ENCODE measurements at regions not wholly inside any gene's neighbourhood (a gene's known extent, or its start where the extent isn't known, plus 50 kb on each side); places are given as distances from the start of the nearest gene placed in this dataset.

DNA sequence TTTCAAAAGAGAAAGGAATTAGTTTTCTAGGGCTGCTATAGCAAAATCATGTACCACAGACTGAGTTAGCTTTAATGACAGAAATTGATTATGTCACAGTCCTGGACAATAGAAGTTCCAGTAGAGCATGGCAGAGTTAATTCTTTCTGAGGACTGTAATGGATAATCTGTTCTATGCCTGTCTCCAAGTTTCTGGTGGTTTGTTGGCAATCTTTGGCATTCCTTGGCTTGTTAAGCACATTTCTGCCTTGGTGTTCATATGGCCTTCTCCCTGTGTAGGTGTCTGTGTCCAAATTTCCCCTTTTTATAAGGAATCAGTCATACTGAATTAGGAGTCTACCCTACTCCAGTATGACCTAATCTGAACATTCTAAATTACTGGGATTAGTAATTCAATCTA lies 336.1 kb upstream of the PABPC4L start:
- Histone ChIP-seq H2AFZ (no peak overlapping the region), H4K20me1 (ENCODE audit: insufficient read depth) (no peaks in the 10 kb centered on the region), H3K4me2 (no peak overlapping the region), H3K79me2 (ENCODE audit: low read depth) (no peaks in the 10 kb centered on the region), H3K27ac (no peak overlapping the region), H3K9me2 (ENCODE audit: insufficient read depth) (no peaks in the 10 kb centered on the region), H3K9me3 (ENCODE audit: insufficient read depth, low read depth) (no peaks in the 10 kb centered on the region), H3K27me3 (ENCODE audit: insufficient read depth, low read depth) (no peaks in the 10 kb centered on the region), H3K4me1 (replicated peaks; ENCODE audit: insufficient read depth) (no peaks in the 10 kb centered on the region), H3K4me3 (no peak overlapping the region), H3K36me3 (ENCODE audit: low read depth) (no peaks in the 10 kb centered on the region), H3F3A (ENCODE audit: insufficient read depth, low read depth) (no peaks in the 10 kb centered on the region)
- CTCF ChIA-PET = no interaction called here
- intact Hi-C loops (cut with micrococcal nuclease; ENCODE audit: unreplicated experiment) = no loop called here
- TF ChIP-seq, protein P1, sequence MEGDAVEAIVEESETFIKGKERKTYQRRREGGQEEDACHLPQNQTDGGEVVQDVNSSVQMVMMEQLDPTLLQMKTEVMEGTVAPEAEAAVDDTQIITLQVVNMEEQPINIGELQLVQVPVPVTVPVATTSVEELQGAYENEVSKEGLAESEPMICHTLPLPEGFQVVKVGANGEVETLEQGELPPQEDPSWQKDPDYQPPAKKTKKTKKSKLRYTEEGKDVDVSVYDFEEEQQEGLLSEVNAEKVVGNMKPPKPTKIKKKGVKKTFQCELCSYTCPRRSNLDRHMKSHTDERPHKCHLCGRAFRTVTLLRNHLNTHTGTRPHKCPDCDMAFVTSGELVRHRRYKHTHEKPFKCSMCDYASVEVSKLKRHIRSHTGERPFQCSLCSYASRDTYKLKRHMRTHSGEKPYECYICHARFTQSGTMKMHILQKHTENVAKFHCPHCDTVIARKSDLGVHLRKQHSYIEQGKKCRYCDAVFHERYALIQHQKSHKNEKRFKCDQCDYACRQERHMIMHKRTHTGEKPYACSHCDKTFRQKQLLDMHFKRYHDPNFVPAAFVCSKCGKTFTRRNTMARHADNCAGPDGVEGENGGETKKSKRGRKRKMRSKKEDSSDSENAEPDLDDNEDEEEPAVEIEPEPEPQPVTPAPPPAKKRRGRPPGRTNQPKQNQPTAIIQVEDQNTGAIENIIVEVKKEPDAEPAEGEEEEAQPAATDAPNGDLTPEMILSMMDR (conservative IDR thresholded peaks at IDR 0.05) = no peak
- TF ChIP-seq EZH2 (IDR thresholded peaks at IDR 0.05; ENCODE audit: low read depth) = no peak
- BruUV-seq (replicated peaks) = no TSS peak
- POLR2A ChIA-PET (ENCODE audit: unreplicated experiment) = no interaction called here
- no peak for DNase-seq

DNA sequence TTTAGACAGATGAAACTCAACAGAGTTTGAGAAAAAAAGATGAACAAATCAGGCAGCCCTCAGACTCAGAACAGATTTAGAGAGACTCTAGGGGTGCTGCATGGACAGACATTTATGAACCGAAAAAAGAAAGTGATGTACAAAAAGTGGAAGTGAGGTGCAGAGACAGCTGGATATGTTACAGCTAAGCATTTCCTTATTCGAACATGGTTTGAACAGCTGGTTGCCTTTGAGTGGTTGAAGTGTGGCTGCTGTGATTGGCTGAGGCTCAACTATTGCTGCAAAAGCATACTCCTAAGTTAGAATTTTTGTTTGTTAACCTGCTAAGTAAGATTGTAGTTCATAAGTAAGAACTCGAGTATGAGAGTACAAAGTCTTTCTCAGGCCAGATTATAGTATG lies 331.5 kb upstream of the PABPC4L start:
- ChIA-PET CTCF (no interaction called here), POLR2A (ENCODE audit: unreplicated experiment) (no interaction called here)
- intact Hi-C loops (cut with micrococcal nuclease; ENCODE audit: unreplicated experiment) = no loop called here
- H3K36me3 ChIP-seq (ENCODE audit: low read depth) = no peaks in the 10 kb centered on the region
- H3K4me2 ChIP-seq = no peak overlapping the region
- H4K20me1 ChIP-seq (ENCODE audit: insufficient read depth) = no peaks in the 10 kb centered on the region
- no peaks in the 10 kb centered on the region for H3K4me1 ChIP-seq (replicated peaks; ENCODE audit: insufficient read depth)
- no peak overlapping the region for H2AFZ ChIP-seq
- BruUV-seq (replicated peaks) = no TSS peak
- TF ChIP-seq, protein P1 (conservative IDR thresholded peaks at IDR 0.05) = no peak
- TF ChIP-seq EZH2 (IDR thresholded peaks at IDR 0.05; ENCODE audit: low read depth) = no peak
- no peak overlapping the region for H3K27ac ChIP-seq
- no peaks in the 10 kb centered on the region for H3F3A ChIP-seq (ENCODE audit: insufficient read depth, low read depth)
- no peaks in the 10 kb centered on the region for H3K9me2 ChIP-seq (ENCODE audit: insufficient read depth)
- no peaks in the 10 kb centered on the region for H3K79me2 ChIP-seq (ENCODE audit: low read depth)
- H3K9me3 ChIP-seq (ENCODE audit: insufficient read depth, low read depth) = no peaks in the 10 kb centered on the region
- no peaks in the 10 kb centered on the region for H3K27me3 ChIP-seq (ENCODE audit: insufficient read depth, low read depth)
- H3K4me3 ChIP-seq = no peak overlapping the region
- DNase-seq = no peak

DNA sequence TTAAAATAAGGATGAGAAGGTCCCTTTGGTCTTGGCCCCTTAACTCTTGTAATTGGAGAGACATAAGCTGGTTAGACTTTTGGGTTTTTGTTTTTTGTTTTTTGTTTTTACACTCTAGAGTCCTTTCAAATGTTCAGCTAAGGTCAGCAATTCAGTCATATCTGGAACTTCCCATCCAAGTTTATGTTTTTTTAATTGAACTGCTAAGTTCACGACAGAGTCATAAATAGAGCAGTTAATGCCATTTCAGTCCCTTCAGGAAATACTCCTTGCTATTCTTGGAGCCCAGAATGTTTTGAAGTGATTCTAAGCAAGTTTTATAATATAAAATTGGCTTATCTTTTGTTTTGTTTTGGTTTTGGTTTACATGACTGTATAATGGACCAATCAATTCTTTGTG lies 329.4 kb upstream of the PABPC4L start:
- ChIA-PET CTCF (no interaction called here), POLR2A (ENCODE audit: unreplicated experiment) (no interaction called here)
- intact Hi-C loops (cut with micrococcal nuclease; ENCODE audit: unreplicated experiment) = no loop called here
- no peak overlapping the region for H3K4me2 ChIP-seq
- H3K4me3 ChIP-seq = no peak overlapping the region
- H3K4me1 ChIP-seq (replicated peaks; ENCODE audit: insufficient read depth) = no peaks in the 10 kb centered on the region
- no peaks in the 10 kb centered on the region for H4K20me1 ChIP-seq (ENCODE audit: insufficient read depth)
- TF ChIP-seq, protein P1 (conservative IDR thresholded peaks at IDR 0.05) = no peak
- TF ChIP-seq EZH2 (IDR thresholded peaks at IDR 0.05; ENCODE audit: low read depth) = no peak
- H3K9me3 ChIP-seq (ENCODE audit: insufficient read depth, low read depth) = no peaks in the 10 kb centered on the region
- no peaks in the 10 kb centered on the region for H3K36me3 ChIP-seq (ENCODE audit: low read depth)
- H2AFZ ChIP-seq = no peak overlapping the region
- no peak for DNase-seq
- BruUV-seq (replicated peaks) = no TSS peak
- H3K79me2 ChIP-seq (ENCODE audit: low read depth) = no peaks in the 10 kb centered on the region
- H3K9me2 ChIP-seq (ENCODE audit: insufficient read depth) = no peaks in the 10 kb centered on the region
- no peak overlapping the region for H3K27ac ChIP-seq
- no peaks in the 10 kb centered on the region for H3F3A ChIP-seq (ENCODE audit: insufficient read depth, low read depth)
- no peaks in the 10 kb centered on the region for H3K27me3 ChIP-seq (ENCODE audit: insufficient read depth, low read depth)
